ENCODE measurements at regions not wholly inside any gene's neighbourhood (a gene's known extent, or its start where the extent isn't known, plus 50 kb on each side); places are given as distances from the start of the nearest gene placed in this dataset.

- DNase-seq = no peak
Observed at GRCh38 chr11:116643521-116643920, 129.3 kb downstream of the BUD13 start.

GRCh38 chr11:116642902-116643301 is 129.9 kb downstream of the BUD13 start:
- DNase-seq = no peak

GRCh38 chr11:116642481-116642880 is 130.3 kb downstream of the BUD13 start:
- DNase-seq = no peak

GRCh38 chr11:116641561-116642045 is 131.2 kb downstream of the BUD13 start:
- peak in 13 of 56 donors; percentile 3 to 38 (median 22) for DNase-seq

GRCh38 chr11:116640641-116641402 is 132.0 kb downstream of the BUD13 start:
- no peak for DNase-seq

- DNase-seq = no peak
Observed at GRCh38 chr11:116638463-116638862, 134.3 kb downstream of the BUD13 start.

GRCh38 chr11:116637766-116638165 is 135.0 kb downstream of the BUD13 start:
- DNase-seq = no peak

GRCh38 chr11:116636341-116636929 is 136.4 kb downstream of the BUD13 start:
- no peak for DNase-seq

GRCh38 chr11:116631201-116631600 is 141.6 kb downstream of the BUD13 start:
- DNase-seq = no peak

- no peak for DNase-seq
Observed at GRCh38 chr11:116618461-116618860, 154.3 kb downstream of the BUD13 start.

GRCh38 chr11:116615211-116615865 is 157.4 kb downstream of the BUD13 start:
- DNase-seq = no peak

GRCh38 chr11:116614306-116615210 is 158.2 kb downstream of the BUD13 start:
- no peak for DNase-seq

GRCh38 chr11:116613206-116613875 is 159.4 kb downstream of the BUD13 start:
- DNase-seq = no peak

- DNase-seq = no peak
Observed at GRCh38 chr11:116611998-116612620, 160.7 kb downstream of the BUD13 start.

- no peak for DNase-seq
Observed at GRCh38 chr11:116610190-116610589, 162.6 kb downstream of the BUD13 start.

- DNase-seq = no peak
Observed at GRCh38 chr11:116607027-116607426, 165.8 kb downstream of the BUD13 start.

- peak in 1 of 56 donors; percentile 5 for DNase-seq
Observed at GRCh38 chr11:116605543-116606459, 167.0 kb downstream of the BUD13 start.

GRCh38 chr11:116603728-116604323 is 169.0 kb downstream of the BUD13 start:
- DNase-seq = no peak

GRCh38 chr11:116602637-116602942 is 170.2 kb downstream of the BUD13 start:
- DNase-seq = no peak
